Skeletal muscle tissue (tissue), 3 donors: ENCODE measurements at regions not wholly inside any gene's neighbourhood (a gene's known extent, or its start where the extent isn't known, plus 50 kb on each side); places are given as distances from the start of the nearest gene placed in this dataset.

Experiments
- H3K27ac ChIP-seq: one replicate; pipeline ENCODE4 v1.7.0; 2013; ENCODE audit warnings: mild to moderate bottlenecking, low read depth, low read length, inconsistent platforms
- H3K27me3 ChIP-seq, 3 donors: one replicate each; pipeline ENCODE4 v1.7.0; 2013; ENCODE audit warnings: low read length in 3 of 3; ENCODE audit not compliant: control insufficient read depth in 3 of 3, insufficient read depth in 3 of 3
- H3K36me3 ChIP-seq, 3 donors: one replicate each; pipeline ENCODE4 v1.7.0; 2013; ENCODE audit warnings: low read length in 3 of 3; ENCODE audit not compliant: control insufficient read depth in 3 of 3, insufficient read depth in 3 of 3
- H3K4me1 ChIP-seq, 3 donors: one replicate each; pipeline ENCODE4 v1.7.0; 2013; ENCODE audit warnings: low read length in 3 of 3, mild to moderate bottlenecking in 3 of 3; ENCODE audit not compliant: control insufficient read depth in 3 of 3, insufficient read depth in 3 of 3
- H3K4me3 ChIP-seq, 3 donors: one replicate each; pipeline ENCODE4 v1.7.0; 2013; ENCODE audit warnings: low read length in 3 of 3
- H3K9ac ChIP-seq, 3 donors: one replicate each; pipeline ENCODE4 v1.7.0; 2013; ENCODE audit warnings: low read length in 3 of 3, mild to moderate bottlenecking in 3 of 3, moderate library complexity in 2 of 3, low read depth in 1 of 3
- H3K9me3 ChIP-seq, 3 donors: one replicate each; pipeline ENCODE4 v1.7.0; 2013; ENCODE audit warnings: low read length in 3 of 3; ENCODE audit not compliant: control insufficient read depth in 3 of 3
- donor health status: Osteomylitis.

GRCh38 chr4:14272206-14272605 lies 644.7 kb upstream of the BOD1L1 start:
- no peaks in the 10 kb centered on the region for H3K36me3 ChIP-seq
- no peaks in the 10 kb centered on the region for H3K9me3 ChIP-seq
- no peak overlapping the region for H3K4me3 ChIP-seq
- H3K27ac ChIP-seq: no peak overlapping the region
- H3K9ac ChIP-seq: no peak overlapping the region
- H3K27me3 ChIP-seq: no peaks in the 10 kb centered on the region
- H3K4me1 ChIP-seq: no peaks in the 10 kb centered on the region

GRCh38 chr4:14277505-14277904 lies 650.0 kb upstream of the BOD1L1 start:
- no peaks in the 10 kb centered on the region for H3K4me1 ChIP-seq
- no peaks in the 10 kb centered on the region for H3K9me3 ChIP-seq
- no peaks in the 10 kb centered on the region for H3K27me3 ChIP-seq
- H3K27ac ChIP-seq: no peak overlapping the region
- no peaks in the 10 kb centered on the region for H3K36me3 ChIP-seq
- no peak overlapping the region for H3K4me3 ChIP-seq
- no peak overlapping the region for H3K9ac ChIP-seq

GRCh38 chr4:14280567-14280966 lies 653.0 kb upstream of the BOD1L1 start:
- no peak overlapping the region for H3K9ac ChIP-seq
- H3K9me3 ChIP-seq: no peaks in the 10 kb centered on the region
- no peak overlapping the region for H3K27ac ChIP-seq
- H3K4me1 ChIP-seq: no peaks in the 10 kb centered on the region
- H3K36me3 ChIP-seq: no peaks in the 10 kb centered on the region
- no peak overlapping the region for H3K4me3 ChIP-seq
- no peaks in the 10 kb centered on the region for H3K27me3 ChIP-seq

GRCh38 chr4:14284578-14284977 lies 657.1 kb upstream of the BOD1L1 start:
- Histone ChIP-seq H3K9ac (no peak overlapping the region), H3K4me3 (no peak overlapping the region), H3K9me3 (peaks cover 0 to 3% (median 0%) of the 10 kb centered on the region in 3 donors), H3K27me3 (no peaks in the 10 kb centered on the region), H3K36me3 (no peaks in the 10 kb centered on the region), H3K27ac (no peak overlapping the region), H3K4me1 (no peaks in the 10 kb centered on the region)

GRCh38 chr4:14289708-14290107 lies 662.2 kb upstream of the BOD1L1 start:
- H3K4me3 ChIP-seq: no peak overlapping the region
- no peaks in the 10 kb centered on the region for H3K36me3 ChIP-seq
- H3K9me3 ChIP-seq: peaks cover 0 to 3% (median 0%) of the 10 kb centered on the region in 3 donors
- H3K4me1 ChIP-seq: no peaks in the 10 kb centered on the region
- no peaks in the 10 kb centered on the region for H3K27me3 ChIP-seq
- H3K27ac ChIP-seq: no peak overlapping the region
- no peak overlapping the region for H3K9ac ChIP-seq

- Histone ChIP-seq H3K27ac (no peak overlapping the region), H3K36me3 (no peaks in the 10 kb centered on the region), H3K27me3 (no peaks in the 10 kb centered on the region), H3K9me3 (no peaks in the 10 kb centered on the region), H3K4me1 (no peaks in the 10 kb centered on the region), H3K9ac (no peak overlapping the region), H3K4me3 (no peak overlapping the region)
Observed at GRCh38 chr4:14293582-14293981, 666.1 kb upstream of the BOD1L1 start.

- Histone ChIP-seq H3K4me3 (no peak overlapping the region), H3K4me1 (no peaks in the 10 kb centered on the region), H3K36me3 (no peaks in the 10 kb centered on the region), H3K9me3 (no peaks in the 10 kb centered on the region), H3K9ac (no peak overlapping the region), H3K27ac (no peak overlapping the region), H3K27me3 (no peaks in the 10 kb centered on the region)
Observed at GRCh38 chr4:14294611-14295010, 667.1 kb upstream of the BOD1L1 start.

GRCh38 chr4:14299166-14299565 lies 671.6 kb upstream of the BOD1L1 start:
- no peaks in the 10 kb centered on the region for H3K4me1 ChIP-seq
- H3K4me3 ChIP-seq: no peak overlapping the region
- no peaks in the 10 kb centered on the region for H3K36me3 ChIP-seq
- no peaks in the 10 kb centered on the region for H3K9me3 ChIP-seq
- H3K27ac ChIP-seq: no peak overlapping the region
- no peaks in the 10 kb centered on the region for H3K27me3 ChIP-seq
- no peak overlapping the region for H3K9ac ChIP-seq

GRCh38 chr4:14302021-14302420 lies 674.5 kb upstream of the BOD1L1 start:
- H3K4me1 ChIP-seq: no peaks in the 10 kb centered on the region
- no peak overlapping the region for H3K27ac ChIP-seq
- no peak overlapping the region for H3K9ac ChIP-seq
- H3K27me3 ChIP-seq: no peaks in the 10 kb centered on the region
- H3K9me3 ChIP-seq: no peaks in the 10 kb centered on the region
- no peaks in the 10 kb centered on the region for H3K36me3 ChIP-seq
- H3K4me3 ChIP-seq: no peak overlapping the region

GRCh38 chr4:14303856-14304255 lies 676.3 kb upstream of the BOD1L1 start:
- Histone ChIP-seq H3K9me3 (no peaks in the 10 kb centered on the region), H3K4me1 (no peaks in the 10 kb centered on the region), H3K27me3 (no peaks in the 10 kb centered on the region), H3K27ac (no peak overlapping the region), H3K9ac (no peak overlapping the region), H3K4me3 (no peak overlapping the region), H3K36me3 (no peaks in the 10 kb centered on the region)

GRCh38 chr4:14308229-14308651 lies 680.7 kb upstream of the BOD1L1 start:
- Histone ChIP-seq H3K27ac (no peak overlapping the region), H3K27me3 (no peaks in the 10 kb centered on the region), H3K4me1 (no peaks in the 10 kb centered on the region), H3K36me3 (no peaks in the 10 kb centered on the region), H3K4me3 (no peak overlapping the region), H3K9ac (no peak overlapping the region), H3K9me3 (no peaks in the 10 kb centered on the region)
